ENCODE measurements at regions not wholly inside any gene's neighbourhood (a gene's known extent, or its start where the extent isn't known, plus 50 kb on each side); places are given as distances from the start of the nearest gene placed in this dataset.

DNA sequence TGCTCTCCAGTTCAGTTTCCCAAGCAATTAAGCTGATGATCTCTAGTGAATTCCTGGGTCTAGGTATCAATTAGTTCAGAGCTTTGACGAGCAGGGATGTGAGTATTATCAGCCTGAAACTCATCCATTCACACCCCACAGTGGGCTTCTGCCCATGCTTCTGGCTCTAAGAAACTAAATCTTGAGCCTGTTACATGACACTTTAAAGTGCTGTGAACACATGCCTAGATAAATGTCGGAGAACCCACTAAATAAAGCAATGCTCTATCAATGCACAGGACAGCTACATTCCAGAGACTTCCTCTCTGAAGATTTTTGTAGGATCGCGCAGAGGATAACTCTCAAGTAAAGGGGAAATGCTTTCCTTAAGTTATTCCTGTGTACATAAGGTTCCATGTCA, 356.5 kb upstream of the TNP1 start:
- intact Hi-C loops (cut with DNase I; ENCODE audit: low total_unique reads), result no loop called here
- no peaks in the 10 kb centered on the region for H3K9me3 ChIP-seq
- H3K27me3 ChIP-seq, result no peaks in the 10 kb centered on the region
- no peak overlapping the region for H3K27ac ChIP-seq
- no peak for DNase-seq (ENCODE audit: low spot score in 2 of 2)
- H3K4me1 ChIP-seq, result no peaks in the 10 kb centered on the region
- no peak overlapping the region for H3K4me3 ChIP-seq
- TF ChIP-seq POLR2AphosphoS5 (IDR thresholded peaks at IDR 0.05) (no peak), POLR2A (IDR thresholded peaks at IDR 0.05) (no peak)
- TF ChIP-seq, protein P1, sequence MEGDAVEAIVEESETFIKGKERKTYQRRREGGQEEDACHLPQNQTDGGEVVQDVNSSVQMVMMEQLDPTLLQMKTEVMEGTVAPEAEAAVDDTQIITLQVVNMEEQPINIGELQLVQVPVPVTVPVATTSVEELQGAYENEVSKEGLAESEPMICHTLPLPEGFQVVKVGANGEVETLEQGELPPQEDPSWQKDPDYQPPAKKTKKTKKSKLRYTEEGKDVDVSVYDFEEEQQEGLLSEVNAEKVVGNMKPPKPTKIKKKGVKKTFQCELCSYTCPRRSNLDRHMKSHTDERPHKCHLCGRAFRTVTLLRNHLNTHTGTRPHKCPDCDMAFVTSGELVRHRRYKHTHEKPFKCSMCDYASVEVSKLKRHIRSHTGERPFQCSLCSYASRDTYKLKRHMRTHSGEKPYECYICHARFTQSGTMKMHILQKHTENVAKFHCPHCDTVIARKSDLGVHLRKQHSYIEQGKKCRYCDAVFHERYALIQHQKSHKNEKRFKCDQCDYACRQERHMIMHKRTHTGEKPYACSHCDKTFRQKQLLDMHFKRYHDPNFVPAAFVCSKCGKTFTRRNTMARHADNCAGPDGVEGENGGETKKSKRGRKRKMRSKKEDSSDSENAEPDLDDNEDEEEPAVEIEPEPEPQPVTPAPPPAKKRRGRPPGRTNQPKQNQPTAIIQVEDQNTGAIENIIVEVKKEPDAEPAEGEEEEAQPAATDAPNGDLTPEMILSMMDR (IDR thresholded peaks at IDR 0.05), result no peak
- H3K36me3 ChIP-seq, result no peaks in the 10 kb centered on the region

DNA sequence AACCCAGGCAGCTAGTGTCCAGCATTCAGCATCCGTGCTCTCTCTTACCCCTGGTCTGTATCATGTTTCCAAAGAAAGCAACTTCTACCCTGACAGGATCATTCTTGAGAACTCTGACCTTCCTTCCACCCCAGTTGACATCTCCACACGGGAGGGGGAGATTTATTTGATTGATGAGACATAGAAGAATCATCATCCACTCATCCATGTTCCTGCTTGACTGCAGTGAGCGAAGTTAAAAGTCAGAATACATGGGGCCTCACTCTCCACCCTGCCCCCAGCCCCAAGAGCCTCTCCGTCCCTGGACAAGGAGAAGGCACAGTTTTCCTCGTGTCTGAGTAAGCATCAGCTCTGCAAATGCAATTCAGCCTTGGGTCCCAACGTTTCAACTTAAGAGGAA, 356.0 kb upstream of the TNP1 start:
- Histone ChIP-seq H3K27me3 (no peaks in the 10 kb centered on the region), H3K9me3 (no peaks in the 10 kb centered on the region), H3K4me1 (no peaks in the 10 kb centered on the region), H3K36me3 (no peaks in the 10 kb centered on the region), H3K4me3 (no peak overlapping the region), H3K27ac (no peak overlapping the region)
- intact Hi-C loops (cut with DNase I; ENCODE audit: low total_unique reads), result no loop called here
- TF ChIP-seq POLR2A (IDR thresholded peaks at IDR 0.05) (no peak), POLR2AphosphoS5 (IDR thresholded peaks at IDR 0.05) (no peak)
- TF ChIP-seq, protein P1 (IDR thresholded peaks at IDR 0.05), result no peak
- DNase-seq (ENCODE audit: low spot score in 2 of 2), result no peak

DNA sequence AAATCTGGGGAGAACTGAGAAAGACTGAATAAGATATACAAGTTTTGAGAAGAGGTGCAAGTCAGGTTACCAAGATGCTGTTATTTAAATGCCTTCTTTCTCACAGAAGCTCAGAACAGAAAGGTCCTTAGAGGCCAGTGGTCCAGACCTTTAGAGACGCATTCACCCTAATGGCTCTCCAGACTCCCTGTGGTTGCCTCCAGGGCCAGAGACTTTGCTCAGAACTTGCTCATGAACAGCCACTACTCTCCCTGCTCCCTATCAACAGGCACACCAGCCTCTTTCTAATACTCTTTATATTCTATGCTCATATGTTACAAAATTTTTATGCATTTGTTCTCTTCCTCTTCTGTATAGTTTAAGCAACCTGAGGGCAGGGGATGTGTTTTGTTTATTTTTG, 349.0 kb upstream of the TNP1 start:
- TF ChIP-seq, protein P1 (IDR thresholded peaks at IDR 0.05), result no peak
- TF ChIP-seq POLR2A (IDR thresholded peaks at IDR 0.05), result no peak
- no peak for TF ChIP-seq POLR2AphosphoS5 (IDR thresholded peaks at IDR 0.05)
- no peaks in the 10 kb centered on the region for H3K27me3 ChIP-seq
- H3K4me3 ChIP-seq, result no peak overlapping the region
- DNase-seq (ENCODE audit: low spot score in 2 of 2), result no peak
- intact Hi-C loops (cut with DNase I; ENCODE audit: low total_unique reads), result no loop called here
- H3K36me3 ChIP-seq, result no peaks in the 10 kb centered on the region
- H3K4me1 ChIP-seq, result no peaks in the 10 kb centered on the region
- H3K27ac ChIP-seq, result no peak overlapping the region
- no peaks in the 10 kb centered on the region for H3K9me3 ChIP-seq

DNA sequence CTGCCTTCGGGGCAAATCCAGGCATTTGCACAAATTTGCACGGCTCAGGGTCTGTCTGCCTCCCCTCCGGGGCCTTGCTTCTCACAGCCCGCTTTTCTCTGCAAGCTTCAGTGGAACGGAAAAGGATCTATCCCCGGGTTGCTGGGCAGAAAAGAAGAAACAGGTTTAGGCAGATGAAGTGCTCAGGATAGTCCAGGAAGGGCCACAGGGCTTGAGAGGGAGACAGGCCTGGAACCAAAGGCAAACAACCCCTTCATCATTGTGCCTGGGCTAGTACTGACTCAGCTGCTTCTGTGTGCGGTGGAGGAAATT, 347.8 kb upstream of the TNP1 start:
- Histone ChIP-seq H3K27ac (no peak overlapping the region), H3K27me3 (no peaks in the 10 kb centered on the region), H3K4me3 (no peak overlapping the region), H3K36me3 (no peaks in the 10 kb centered on the region), H3K4me1 (no peaks in the 10 kb centered on the region), H3K9me3 (no peaks in the 10 kb centered on the region)
- DNase-seq (ENCODE audit: low spot score in 2 of 2), result no peak
- TF ChIP-seq POLR2AphosphoS5 (IDR thresholded peaks at IDR 0.05), result no peak
- no peak for TF ChIP-seq POLR2A (IDR thresholded peaks at IDR 0.05)
- TF ChIP-seq, protein P1 (IDR thresholded peaks at IDR 0.05), result no peak
- intact Hi-C loops (cut with DNase I; ENCODE audit: low total_unique reads), result no loop called here

DNA sequence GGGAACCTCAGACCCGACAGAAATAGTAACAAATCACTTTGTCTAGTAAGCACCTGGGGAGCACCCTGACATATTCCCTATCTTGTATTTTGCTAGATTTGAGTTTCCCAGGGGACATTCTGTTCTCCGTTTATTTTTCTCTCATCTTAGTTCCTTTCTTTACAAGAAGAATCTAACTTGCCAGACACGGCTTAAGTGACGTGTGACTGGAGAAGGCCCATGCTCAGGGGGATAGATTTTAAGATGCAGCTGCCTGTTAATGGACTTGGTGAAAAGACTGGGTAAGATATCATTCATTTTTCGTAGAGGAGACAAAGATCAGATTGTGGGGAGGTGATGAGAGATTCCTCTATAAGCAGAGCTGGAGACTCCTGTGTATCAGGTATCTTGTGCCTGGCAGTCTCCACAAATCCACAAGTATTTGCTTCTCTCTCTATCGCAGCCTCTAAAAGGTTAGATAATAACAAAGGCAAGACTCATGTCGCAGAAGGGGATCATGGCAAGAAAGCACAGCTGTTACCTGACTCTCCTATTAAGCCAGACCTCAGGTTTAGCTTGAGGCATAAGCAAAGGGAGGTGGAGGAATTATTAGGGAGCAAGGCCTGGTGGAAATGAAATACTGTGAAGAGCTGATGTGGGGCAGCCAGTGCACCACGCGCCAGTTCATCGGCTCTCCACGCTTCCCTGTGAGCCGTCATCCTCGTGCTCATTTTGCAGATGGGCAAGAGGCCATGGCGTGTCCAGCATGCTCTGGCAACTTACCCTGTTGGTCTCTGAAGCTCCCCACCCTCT, 347.2 kb upstream of the TNP1 start:
- Histone ChIP-seq H3K4me1 (no peaks in the 10 kb centered on the region), H3K4me3 (no peak overlapping the region), H3K27ac (no peak overlapping the region), H3K27me3 (no peaks in the 10 kb centered on the region), H3K9me3 (no peaks in the 10 kb centered on the region), H3K36me3 (no peaks in the 10 kb centered on the region)
- no peak for DNase-seq (ENCODE audit: low spot score in 2 of 2)
- TF ChIP-seq, protein P1 (IDR thresholded peaks at IDR 0.05), result no peak
- no peak for TF ChIP-seq POLR2A (IDR thresholded peaks at IDR 0.05)
- no peak for TF ChIP-seq POLR2AphosphoS5 (IDR thresholded peaks at IDR 0.05)
- intact Hi-C loops (cut with DNase I; ENCODE audit: low total_unique reads), result no loop called here
